HCT116 (cell line): ENCODE measurements at regions not wholly inside any gene's neighbourhood (a gene's known extent, or its start where the extent isn't known, plus 50 kb on each side); places are given as distances from the start of the nearest gene placed in this dataset.
"Not testable (repeated sequence)": the region's sequence is repeated elsewhere in the genome, so short reads cannot be mapped to it uniquely, and the experiment has no call there.

ENCODE experiments used
- ATAC-seq: fragments of 200-7000 bp; cut with Tn5 transposase; 2 replicates; pipeline ENCODE4 v1.9.1; 2020; ENCODE audit warnings: mild to moderate bottlenecking, moderate library complexity
- BruUV-seq: library from RNA; stranded (reverse); fragments of 400-500 nt; replicated peaks from 2 replicates; lab custom pipeline; 2021; lab: Mats Ljungman, UMichigan
- CTCF ChIA-PET: fragments of 300-600 bp; sonication (Branson Sonifier 250); formaldehyde crosslinking; loops from one replicate; lab custom pipeline; 2021; ENCODE audit warnings: antibody characterized with exemption; lab: Charles Lee
- POLR2A ChIA-PET: fragments of 300-600, 350-600 bp; sonication (Branson Sonifier 250); formaldehyde crosslinking; loops from one replicate; lab custom pipeline; 2021; ENCODE audit warnings: antibody characterized with exemption; lab: Charles Lee
- RAD21 ChIA-PET, 2 experiments: fragments of 300-600 bp; sonication (Branson Sonifier 250); formaldehyde crosslinking; loops; one replicate each; lab custom pipeline; 2023; ENCODE audit warnings: low total read pairs in 2 of 2; ENCODE audit not compliant: uncharacterized antibody in 2 of 2, unreplicated experiment in 2 of 2, low non-redundant PET in 1 of 2; lab: Charles Lee
- DNase-seq: peaks from one replicate; pipeline ENCODE4 v3.0.0-alpha.2; 2010; ENCODE audit warnings: low read depth, low spot score
- H2AFZ ChIP-seq: fragments of 200-600 bp; shearing (Covaris generic), sonication (generic); 2 replicates; pipeline ENCODE4 v1.6.1; 2017; ENCODE audit warnings: low read depth, mixed run types, mixed read lengths, antibody characterized with exemption, low read length; ENCODE audit not compliant: poor library complexity, severe bottlenecking
- H3K27ac ChIP-seq: 2 replicates; pipeline ENCODE4 v1.5.1; 2012; ENCODE audit warnings: low read depth, low read length
- H3K27me3 ChIP-seq: fragments of 200-600 bp; sonication (generic); 2 replicates; pipeline ENCODE4 v1.6.1; 2016; ENCODE audit warnings: mixed run types, low read length, mixed read lengths; ENCODE audit not compliant: insufficient read depth
- H3K36me3 ChIP-seq, 2 experiments: fragments of 200-500 bp in 1 of 2; fragments of 200-600 bp in 1 of 2; sonication (Bioruptor generic) in 1 of 2; sonication (generic) in 1 of 2; 2 replicates each; pipeline versions ENCODE4 v1.5.1 to v1.6.1; 2014 to 2016; ENCODE audit warnings: low read length in 2 of 2, inconsistent platforms in 1 of 2, mixed read lengths in 1 of 2, mixed run types in 1 of 2; ENCODE audit not compliant: insufficient read depth in 2 of 2, control insufficient read depth in 1 of 2
- H3K4me1 ChIP-seq, 2 experiments: fragments of 200-600 bp in 1 of 2; sonication (generic) in 1 of 2; 2 replicates each; pipeline versions ENCODE4 v1.5.1 to v1.6.1; 2012 to 2017; ENCODE audit warnings: low read length in 2 of 2, inconsistent platforms in 1 of 2, mild to moderate bottlenecking in 1 of 2, mixed read lengths in 1 of 2, mixed run types in 1 of 2, moderate library complexity in 1 of 2; ENCODE audit not compliant: insufficient read depth in 2 of 2, control insufficient read depth in 1 of 2
- H3K4me2 ChIP-seq: fragments of 200-600 bp; sonication (generic); 2 replicates; pipeline ENCODE4 v1.6.1; 2017; ENCODE audit warnings: mixed run types, low read length, mixed read lengths
- H3K4me3 ChIP-seq, 2 experiments: fragments of 200-600 bp in 1 of 2; sonication (generic) in 1 of 2; replicated peaks in 1 of 2; 2 replicates each; pipeline ENCODE4 v1.5.1; 2011 to 2016; ENCODE audit warnings: low read length in 2 of 2, control low read depth in 1 of 2, low read depth in 1 of 2, mild to moderate bottlenecking in 1 of 2, mixed read lengths in 1 of 2, mixed run types in 1 of 2
- H3K79me2 ChIP-seq: fragments of 200-600 bp; sonication (generic); 2 replicates; pipeline ENCODE4 v1.6.1; 2017; ENCODE audit warnings: mild to moderate bottlenecking, mixed run types, low read length, moderate library complexity, mixed read lengths; ENCODE audit not compliant: insufficient read depth
- H3K9ac ChIP-seq: fragments of 200-600 bp; sonication (generic); 2 replicates; pipeline ENCODE4 v1.6.1; 2016; ENCODE audit warnings: low read length, mixed read lengths
- H3K9me2 ChIP-seq: fragments of 200-600 bp; sonication (generic), shearing (Covaris generic); 2 replicates; pipeline ENCODE4 v1.6.1; 2017; ENCODE audit warnings: mixed run types, mild to moderate bottlenecking, moderate library complexity; ENCODE audit not compliant: insufficient read depth
- H3K9me3 ChIP-seq, 2 experiments: fragments of 200-500 bp in 1 of 2; fragments of 200-600 bp in 1 of 2; sonication (Bioruptor generic) in 1 of 2; sonication (generic) in 1 of 2; 2 replicates each; pipeline ENCODE4 v1.6.1; 2014 to 2017; ENCODE audit warnings: low read length in 2 of 2, mixed read lengths in 2 of 2, inconsistent platforms in 1 of 2, low read depth in 1 of 2, mild to moderate bottlenecking in 1 of 2, mixed run types in 1 of 2, moderate library complexity in 1 of 2; ENCODE audit not compliant: control insufficient read depth in 1 of 2, insufficient read depth in 1 of 2
- H4K20me1 ChIP-seq: fragments of 200-600 bp; sonication (generic), shearing (Covaris generic); 2 replicates; pipeline ENCODE4 v1.6.1; 2017; ENCODE audit warnings: mixed run types, mild to moderate bottlenecking, moderate library complexity; ENCODE audit not compliant: insufficient read depth
- intact Hi-C: fragments of 100-400 bp; cut with micrococcal nuclease; formaldehyde crosslinking; loops from 2 replicates; pipeline ENCODE4 v1.10.0; 2022

DNA sequence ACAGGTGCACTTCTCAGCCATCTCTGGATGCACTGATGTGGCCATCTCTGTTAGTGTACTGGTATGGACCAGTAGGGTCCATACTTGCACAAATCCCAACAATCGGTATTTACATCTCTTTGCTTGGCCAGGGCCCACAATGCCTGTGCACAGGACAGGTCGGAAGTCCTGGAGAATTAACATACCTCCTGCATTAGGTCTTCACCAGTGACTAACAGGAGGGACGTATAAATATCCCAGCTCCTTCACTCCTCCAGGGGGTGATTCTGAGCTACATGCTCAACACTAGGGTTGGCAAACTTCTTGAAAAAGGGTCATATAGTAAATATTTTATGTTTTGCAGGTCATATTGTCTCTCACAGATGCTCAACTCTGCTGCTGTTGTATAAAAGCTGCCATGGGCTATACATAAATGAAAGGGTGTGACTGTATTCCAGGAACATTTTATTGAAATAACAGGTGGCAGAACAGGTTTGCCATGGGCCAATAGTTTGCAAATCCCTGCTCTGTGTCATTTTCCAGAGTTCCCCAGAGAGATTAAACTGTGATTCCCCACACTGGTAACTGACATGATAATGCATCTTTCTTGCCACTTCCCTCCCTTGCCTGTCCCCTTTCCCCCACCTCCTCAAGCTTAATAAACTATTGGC lies 141.3 kb downstream of the NPIPA5 start:
- H3K4me2 ChIP-seq, H3K79me2 ChIP-seq, BruUV-seq, POLR2A ChIA-PET, H3K9me2 ChIP-seq, H2AFZ ChIP-seq, H3K4me3 ChIP-seq, H3K27ac ChIP-seq, H4K20me1 ChIP-seq, ATAC-seq, CTCF ChIA-PET, H3K27me3 ChIP-seq, intact Hi-C loops, H3K9me3 ChIP-seq, H3K4me1 ChIP-seq, RAD21 ChIA-PET, DNase-seq, H3K9ac ChIP-seq, H3K36me3 ChIP-seq: not testable (repeated sequence)

DNA sequence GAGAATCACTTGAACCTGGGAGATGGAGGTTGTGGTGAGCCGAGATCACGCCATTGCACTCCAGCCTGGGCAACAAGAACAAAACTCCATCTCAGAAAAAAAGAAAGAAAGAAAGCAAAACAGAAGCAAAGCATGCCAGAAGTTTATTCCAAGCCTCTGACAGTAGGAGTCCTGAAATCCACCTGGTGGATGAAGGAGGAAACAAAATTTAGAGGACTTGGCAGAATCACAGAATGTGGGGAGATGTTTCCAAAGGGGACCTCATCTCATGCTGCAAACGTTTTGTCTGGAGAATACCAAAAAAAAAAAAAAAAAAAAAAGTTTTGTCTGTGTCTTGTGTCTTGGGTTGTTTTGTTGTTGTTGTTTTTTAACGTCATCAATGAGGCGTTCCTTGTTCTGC lies 141.1 kb upstream of the RRN3 start:
- RAD21 ChIA-PET, H4K20me1 ChIP-seq, H3K4me1 ChIP-seq, H3K4me2 ChIP-seq, H3K9me3 ChIP-seq, H3K27ac ChIP-seq, CTCF ChIA-PET, H3K27me3 ChIP-seq, H3K4me3 ChIP-seq, intact Hi-C loops, H3K9me2 ChIP-seq, DNase-seq, H3K9ac ChIP-seq, H2AFZ ChIP-seq, H3K36me3 ChIP-seq, H3K79me2 ChIP-seq, BruUV-seq, POLR2A ChIA-PET: not testable (repeated sequence)
- peak; percentile 67 for ATAC-seq

- H3K36me3 ChIP-seq, H3K9me2 ChIP-seq, RAD21 ChIA-PET, H4K20me1 ChIP-seq, ATAC-seq, CTCF ChIA-PET, BruUV-seq, H3K27me3 ChIP-seq, H3K4me1 ChIP-seq, intact Hi-C loops, H3K27ac ChIP-seq, H3K9me3 ChIP-seq, H3K9ac ChIP-seq, DNase-seq, POLR2A ChIA-PET, H3K4me2 ChIP-seq, H2AFZ ChIP-seq, H3K4me3 ChIP-seq, H3K79me2 ChIP-seq: not testable (repeated sequence)
Measured at GRCh38 chr16:15234702-15235101, 140.6 kb upstream of the RRN3 start.

- H3K9ac ChIP-seq, H3K4me3 ChIP-seq, H3K9me3 ChIP-seq, H3K4me2 ChIP-seq, intact Hi-C loops, POLR2A ChIA-PET, DNase-seq, H3K79me2 ChIP-seq, H3K9me2 ChIP-seq, H3K4me1 ChIP-seq, RAD21 ChIA-PET, BruUV-seq, H4K20me1 ChIP-seq, CTCF ChIA-PET, H3K27me3 ChIP-seq, H3K36me3 ChIP-seq, H3K27ac ChIP-seq, H2AFZ ChIP-seq, ATAC-seq: not testable (repeated sequence)
Measured at GRCh38 chr16:15230432-15230831, 136.4 kb upstream of the RRN3 start.
